ENCODE measurements at regions not wholly inside any gene's neighbourhood (a gene's known extent, or its start where the extent isn't known, plus 50 kb on each side); places are given as distances from the start of the nearest gene placed in this dataset.

DNA sequence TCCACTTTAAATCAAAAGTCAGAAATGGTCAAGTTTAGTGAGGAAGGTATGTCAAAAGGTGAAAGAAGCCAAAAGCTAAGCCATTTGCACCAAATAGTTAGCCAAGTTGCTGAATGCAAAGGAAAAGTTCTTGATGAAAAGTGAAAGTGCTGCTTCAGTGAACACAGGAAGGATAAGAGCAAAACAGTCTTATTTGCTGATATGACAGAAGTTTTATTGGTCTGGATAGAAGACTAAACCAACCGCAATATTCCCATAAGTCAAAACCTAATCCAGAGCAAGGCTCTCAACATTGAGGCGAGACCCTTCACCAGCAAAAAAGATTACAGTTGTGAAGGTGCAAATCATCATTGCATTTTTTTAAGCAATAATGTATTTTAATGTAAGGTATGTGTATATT lies 496.5 kb upstream of the LRATD1 start:
- no peak for TF ChIP-seq JUND (IDR thresholded peaks at IDR 0.05; ENCODE audit: low read depth)
- DNase-seq (ENCODE audit: low read depth in 1 of 2, low spot score in 1 of 2) = no peak
- in situ Hi-C loops (cut with HindIII; ENCODE audit: low pct_unique_long_range_greater_than_20kb, low sequenced_read_pairs) = no loop called here

DNA sequence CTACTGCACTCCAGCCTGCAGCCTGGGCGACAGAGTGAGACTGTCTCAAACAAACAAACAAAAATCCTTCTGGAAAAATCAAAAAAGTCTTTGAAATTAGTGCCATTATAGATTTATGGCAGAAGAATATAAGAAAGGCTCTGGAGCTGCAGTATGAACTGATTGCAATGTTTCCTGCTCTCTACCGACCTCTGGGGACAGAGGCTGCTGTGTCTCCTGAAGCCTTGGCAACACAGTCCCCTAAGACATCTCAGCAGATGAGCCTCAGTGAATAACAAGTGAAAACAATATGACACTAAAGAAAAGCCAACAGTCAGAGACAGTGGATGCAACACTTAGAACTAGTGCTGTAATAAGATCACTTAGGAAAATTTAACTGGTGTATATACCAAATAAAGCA lies 494.9 kb upstream of the LRATD1 start:
- in situ Hi-C loops (cut with HindIII; ENCODE audit: low pct_unique_long_range_greater_than_20kb, low sequenced_read_pairs) = no loop called here
- peak in 1 of 2 experiments; percentile 41 for DNase-seq (ENCODE audit: low read depth in 1 of 2, low spot score in 1 of 2)

DNA sequence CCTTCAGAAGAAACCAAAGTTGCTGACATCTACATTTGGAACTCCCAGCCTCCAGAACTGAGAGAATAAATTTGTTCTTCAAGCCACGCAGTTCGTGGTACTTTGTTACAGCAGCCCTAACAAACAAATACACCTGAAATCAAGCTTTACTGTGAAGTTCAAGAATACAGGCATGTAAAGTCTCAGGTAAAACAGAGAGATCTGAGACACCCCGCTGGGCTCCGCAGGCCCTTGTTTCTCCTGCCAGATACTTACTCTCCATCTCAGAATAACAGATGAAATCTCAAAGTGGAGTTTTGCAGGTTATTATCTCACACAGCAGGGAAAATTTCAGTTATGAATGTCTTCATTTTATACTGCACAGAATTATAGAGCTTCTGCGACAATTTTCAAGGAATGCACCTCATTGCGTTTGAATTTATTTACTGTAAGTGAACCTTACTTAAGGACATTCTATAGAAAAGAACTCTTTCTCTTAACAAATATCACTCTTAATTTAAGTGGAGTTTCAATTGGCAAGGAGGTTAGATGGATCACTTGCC lies 492.4 kb upstream of the LRATD1 start:
- no peak for TF ChIP-seq JUND (IDR thresholded peaks at IDR 0.05; ENCODE audit: low read depth)
- in situ Hi-C loops (cut with HindIII; ENCODE audit: low pct_unique_long_range_greater_than_20kb, low sequenced_read_pairs) = no loop called here
- DNase-seq (ENCODE audit: low read depth in 1 of 2, low spot score in 1 of 2) = no peak

More for the DNA sequence above, 494.9 kb upstream of the LRATD1 start:
- no peak for TF ChIP-seq JUND (IDR thresholded peaks at IDR 0.05; ENCODE audit: low read depth)

DNA sequence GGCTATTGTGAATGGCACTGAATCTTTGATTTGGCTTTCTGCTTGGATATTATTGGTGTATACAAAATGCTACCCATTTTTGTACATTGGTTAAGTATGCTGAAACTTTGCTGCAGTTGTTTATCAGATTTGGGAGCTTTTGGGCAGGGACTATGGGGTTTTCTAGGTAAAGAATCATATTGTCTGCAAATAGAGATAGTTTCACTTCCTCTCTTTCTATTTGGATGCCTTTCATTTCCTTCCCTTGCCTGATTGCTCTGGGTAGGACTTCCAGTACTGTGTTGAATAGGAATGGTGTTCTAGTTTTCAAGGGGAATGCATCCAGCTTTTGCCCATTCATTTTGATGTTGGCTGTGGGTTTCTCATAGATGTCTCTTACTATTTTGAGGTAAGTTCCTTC lies 489.1 kb upstream of the LRATD1 start:
- TF ChIP-seq JUND (IDR thresholded peaks at IDR 0.05; ENCODE audit: low read depth) = no peak
- in situ Hi-C loops (cut with HindIII; ENCODE audit: low pct_unique_long_range_greater_than_20kb, low sequenced_read_pairs) = no loop called here
- no peak for DNase-seq (ENCODE audit: low read depth in 1 of 2, low spot score in 1 of 2)

DNA sequence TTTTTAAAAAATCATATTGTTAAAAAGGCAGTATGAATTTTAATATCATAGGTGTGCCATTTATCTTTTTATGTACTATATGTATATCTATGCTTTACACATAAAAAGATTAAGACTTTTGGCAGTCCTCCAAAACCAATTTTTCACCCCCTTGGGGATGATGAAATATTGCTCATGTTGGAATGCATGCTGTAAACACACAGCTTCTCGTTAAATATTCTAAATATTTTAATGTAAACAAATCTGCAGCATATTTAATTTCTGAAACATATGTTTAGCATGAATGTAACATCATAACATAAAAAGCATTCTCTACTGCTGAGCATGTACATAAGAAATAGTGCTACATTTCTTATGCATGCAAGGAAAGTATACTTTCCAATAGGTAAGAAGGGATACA lies 484.3 kb upstream of the LRATD1 start:
- in situ Hi-C loops (cut with HindIII; ENCODE audit: low pct_unique_long_range_greater_than_20kb, low sequenced_read_pairs) = no loop called here
- TF ChIP-seq JUND (IDR thresholded peaks at IDR 0.05; ENCODE audit: low read depth) = no peak
- DNase-seq (ENCODE audit: low read depth in 1 of 2, low spot score in 1 of 2) = no peak

DNA sequence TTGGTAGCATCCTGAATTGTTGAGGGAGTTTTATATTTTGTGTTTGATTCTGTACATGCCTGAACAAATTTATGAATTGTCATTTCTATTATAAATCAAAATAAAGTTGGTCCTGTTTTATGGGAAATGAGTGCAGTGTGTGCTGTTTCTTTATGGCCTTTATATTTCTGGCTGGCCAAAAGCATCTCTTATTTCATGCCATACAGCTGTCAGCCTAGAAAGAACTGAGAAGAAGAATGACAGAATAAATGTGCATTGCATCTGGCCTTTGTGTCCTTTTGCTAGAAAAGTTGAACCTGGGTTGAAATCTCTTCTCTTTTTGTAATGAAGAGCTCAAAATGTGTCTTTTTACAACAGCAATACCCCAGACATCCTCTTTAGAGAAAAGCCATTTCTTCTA lies 474.7 kb upstream of the LRATD1 start:
- in situ Hi-C loops (cut with HindIII; ENCODE audit: low pct_unique_long_range_greater_than_20kb, low sequenced_read_pairs) = no loop called here
- DNase-seq (ENCODE audit: low read depth in 1 of 2, low spot score in 1 of 2) = no peak
- no peak for TF ChIP-seq JUND (IDR thresholded peaks at IDR 0.05; ENCODE audit: low read depth)

DNA sequence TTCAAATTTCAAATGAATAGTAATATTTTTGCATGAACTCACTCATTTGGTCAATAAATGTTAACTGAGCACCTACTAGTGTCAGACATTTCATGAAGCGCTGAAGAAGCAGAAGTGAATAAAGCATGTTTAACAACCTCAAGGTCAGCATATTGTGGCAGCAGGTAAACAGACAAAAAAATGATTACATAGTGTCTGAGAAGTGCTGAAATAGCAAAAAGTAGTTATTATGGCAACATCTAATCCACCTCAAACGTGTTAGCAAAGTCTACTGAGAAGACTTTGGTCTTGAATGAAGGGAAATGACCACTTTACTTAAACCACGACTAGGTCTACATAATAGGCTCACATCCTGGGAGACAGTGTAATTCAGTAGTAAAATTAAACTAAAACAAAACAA lies 452.2 kb upstream of the LRATD1 start:
- TF ChIP-seq JUND (IDR thresholded peaks at IDR 0.05; ENCODE audit: low read depth) = no peak
- in situ Hi-C loops (cut with HindIII; ENCODE audit: low pct_unique_long_range_greater_than_20kb, low sequenced_read_pairs) = no loop called here
- no peak for DNase-seq (ENCODE audit: low read depth in 1 of 2, low spot score in 1 of 2)

DNA sequence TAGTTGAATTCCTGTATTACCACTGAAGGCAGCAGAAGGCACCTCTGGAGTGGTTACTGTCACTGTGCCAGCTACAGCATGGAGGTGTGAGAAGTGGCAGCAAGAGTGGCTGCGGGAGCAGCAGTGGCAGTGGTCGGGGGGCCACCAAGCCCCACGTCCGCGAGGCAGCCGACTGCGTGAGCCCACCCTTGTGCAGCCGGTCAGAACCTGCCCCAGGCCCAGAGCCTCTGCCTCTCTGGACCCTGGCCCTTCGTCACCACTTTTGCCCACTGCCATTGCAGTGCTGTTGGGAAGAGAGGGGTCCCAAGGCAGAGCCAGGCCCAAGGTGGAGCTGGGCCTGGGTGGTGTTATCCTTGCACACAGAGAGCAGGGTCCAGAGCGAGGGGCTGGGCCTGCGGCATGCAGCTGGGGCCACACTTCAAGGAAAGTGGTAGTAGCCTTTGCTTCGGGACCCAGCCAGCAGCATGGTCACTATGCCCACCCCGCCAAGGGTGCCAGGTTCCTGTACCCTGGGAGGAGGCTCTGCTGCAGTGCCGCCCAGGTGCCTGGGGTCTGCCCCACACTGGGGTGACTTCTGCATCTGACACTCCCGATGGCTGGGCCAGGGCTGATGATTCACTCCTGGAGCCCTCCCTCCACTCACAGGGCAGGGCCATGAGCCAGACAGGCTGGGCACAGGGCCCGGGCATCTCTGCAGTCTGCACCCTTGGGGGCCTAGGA lies 450.1 kb upstream of the LRATD1 start:
- in situ Hi-C loops (cut with HindIII; ENCODE audit: low pct_unique_long_range_greater_than_20kb, low sequenced_read_pairs) = no loop called here
- DNase-seq (ENCODE audit: low read depth in 1 of 2, low spot score in 1 of 2) = no peak
- no peak for TF ChIP-seq JUND (IDR thresholded peaks at IDR 0.05; ENCODE audit: low read depth)

DNA sequence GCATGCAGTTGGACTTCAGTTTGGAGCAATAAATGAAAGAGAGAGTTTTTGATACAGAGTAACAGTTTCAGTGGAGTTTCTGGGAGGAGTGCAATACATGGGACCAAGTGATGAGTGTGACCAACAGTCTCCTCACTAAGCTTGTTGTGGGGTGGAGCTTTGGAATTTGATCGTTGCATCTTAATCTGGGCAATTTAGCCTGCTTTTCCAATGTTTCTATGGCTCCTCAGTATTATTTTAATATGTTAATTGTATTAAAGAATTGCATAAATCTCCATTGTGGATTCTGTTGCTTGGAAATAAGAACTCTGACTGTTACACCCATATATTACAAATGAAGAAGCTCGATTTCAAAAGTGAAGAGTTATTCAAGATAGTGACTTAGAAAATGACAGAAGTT lies 446.6 kb upstream of the LRATD1 start:
- DNase-seq (ENCODE audit: low read depth in 1 of 2, low spot score in 1 of 2) = no peak
- no peak for TF ChIP-seq JUND (IDR thresholded peaks at IDR 0.05; ENCODE audit: low read depth)
- in situ Hi-C loops (cut with HindIII; ENCODE audit: low pct_unique_long_range_greater_than_20kb, low sequenced_read_pairs) = no loop called here

DNA sequence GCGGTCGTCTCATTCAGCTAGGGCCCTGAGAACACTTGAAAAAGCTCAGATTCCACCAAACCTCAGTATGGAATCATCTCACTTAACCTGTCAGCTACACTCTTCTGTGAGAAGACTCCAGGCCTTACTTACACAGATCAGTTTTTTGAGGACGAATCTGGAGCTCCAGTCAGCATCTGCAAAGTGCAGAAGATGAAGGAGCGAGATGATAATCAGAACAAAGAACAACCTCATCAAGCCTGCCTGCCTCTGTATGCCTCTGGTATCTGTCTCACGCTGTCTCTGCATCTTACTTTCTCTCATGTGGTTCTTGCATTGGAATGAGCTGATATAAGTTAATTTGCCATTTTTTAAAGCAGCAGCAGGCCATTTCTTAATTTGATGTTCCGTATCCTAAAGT lies 444.1 kb upstream of the LRATD1 start:
- TF ChIP-seq JUND (IDR thresholded peaks at IDR 0.05; ENCODE audit: low read depth) = no peak
- in situ Hi-C loops (cut with HindIII; ENCODE audit: low pct_unique_long_range_greater_than_20kb, low sequenced_read_pairs) = no loop called here
- DNase-seq (ENCODE audit: low read depth in 1 of 2, low spot score in 1 of 2) = no peak

DNA sequence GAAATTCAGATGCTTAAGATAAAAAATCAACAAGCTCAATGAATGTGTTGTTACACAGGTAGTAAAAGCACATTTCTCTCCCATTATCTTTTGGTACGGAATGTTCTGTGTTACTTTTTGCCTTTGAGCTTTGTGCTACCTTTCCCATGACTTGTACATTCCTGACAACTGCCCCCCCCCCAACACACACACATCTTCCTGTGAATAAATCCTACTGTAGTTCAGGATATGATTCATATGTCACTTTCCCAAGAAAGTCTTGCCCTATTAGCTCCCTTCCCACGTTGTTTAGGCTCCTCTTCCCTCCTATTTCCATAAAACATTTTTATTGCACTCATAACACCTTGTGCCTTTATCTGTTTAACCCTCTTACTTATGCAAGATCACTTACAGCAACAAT lies 442.6 kb upstream of the LRATD1 start:
- in situ Hi-C loops (cut with HindIII; ENCODE audit: low pct_unique_long_range_greater_than_20kb, low sequenced_read_pairs) = no loop called here
- no peak for TF ChIP-seq JUND (IDR thresholded peaks at IDR 0.05; ENCODE audit: low read depth)
- peak in 1 of 2 experiments; percentile 24 for DNase-seq (ENCODE audit: low read depth in 1 of 2, low spot score in 1 of 2)

DNA sequence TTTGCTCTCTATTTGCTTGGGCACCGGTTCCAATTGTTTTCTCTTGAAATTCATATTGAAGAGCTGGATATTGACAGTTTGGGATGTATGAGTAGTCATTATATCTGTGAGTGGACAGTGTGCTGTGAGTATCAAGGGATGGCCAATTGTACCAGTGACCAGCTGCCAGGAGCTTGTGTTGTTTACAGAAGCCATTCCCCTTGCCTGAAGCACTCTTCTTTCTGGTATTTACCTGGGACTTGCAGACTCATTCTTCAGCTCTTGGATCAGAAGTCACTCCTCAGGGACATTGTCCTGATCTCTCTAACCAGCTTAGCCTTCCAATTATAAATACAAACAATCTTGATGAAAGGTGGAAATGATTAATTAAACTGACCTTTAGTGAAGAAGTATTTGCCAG lies 438.3 kb upstream of the LRATD1 start:
- peak in 1 of 2 experiments; percentile 60 for DNase-seq (ENCODE audit: low read depth in 1 of 2, low spot score in 1 of 2)
- in situ Hi-C loops (cut with HindIII; ENCODE audit: low pct_unique_long_range_greater_than_20kb, low sequenced_read_pairs) = no loop called here
- no peak for TF ChIP-seq JUND (IDR thresholded peaks at IDR 0.05; ENCODE audit: low read depth)

DNA sequence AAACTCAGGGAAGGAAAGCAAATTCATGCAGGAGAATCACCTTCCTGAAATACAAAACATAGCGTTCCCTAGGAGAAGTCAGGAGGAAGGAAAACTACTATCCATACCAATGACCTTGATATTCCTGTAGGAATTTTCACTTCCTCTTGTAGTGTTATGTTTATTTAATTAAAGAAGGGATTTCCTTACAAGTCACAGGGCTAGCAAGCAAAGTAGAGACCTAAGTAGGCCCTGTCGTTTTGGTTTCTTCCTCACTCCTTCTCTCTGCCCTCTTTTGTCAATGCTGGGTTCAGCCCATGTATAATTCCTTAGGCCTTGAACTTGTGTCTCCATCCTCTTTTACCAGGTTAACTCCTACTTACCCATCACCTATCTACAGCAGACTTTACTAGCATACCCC lies 435.2 kb upstream of the LRATD1 start:
- DNase-seq (ENCODE audit: low read depth in 1 of 2, low spot score in 1 of 2) = no peak
- TF ChIP-seq JUND (IDR thresholded peaks at IDR 0.05; ENCODE audit: low read depth) = no peak
- in situ Hi-C loops (cut with HindIII; ENCODE audit: low pct_unique_long_range_greater_than_20kb, low sequenced_read_pairs) = no loop called here

DNA sequence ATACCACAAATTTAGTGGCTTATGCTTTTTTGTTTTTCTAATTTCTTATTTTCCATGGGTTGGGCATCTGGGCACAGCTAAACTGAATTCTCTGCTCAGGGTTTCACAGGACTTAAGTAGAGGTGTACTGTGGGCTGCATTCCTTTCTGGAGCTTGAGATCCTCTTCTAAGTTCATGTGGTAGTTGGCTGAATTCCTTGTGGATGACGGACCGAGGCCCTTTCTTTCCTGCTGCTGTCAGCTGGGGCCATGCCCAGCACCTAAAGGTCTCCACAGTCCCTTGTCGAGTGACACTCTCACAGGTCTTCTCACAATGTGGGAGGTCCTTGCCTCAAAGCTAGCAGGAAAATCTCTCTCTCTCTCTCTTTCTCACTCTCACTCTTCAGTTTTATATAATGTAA lies 433.5 kb upstream of the LRATD1 start:
- in situ Hi-C loops (cut with HindIII; ENCODE audit: low pct_unique_long_range_greater_than_20kb, low sequenced_read_pairs) = no loop called here
- peak in 1 of 2 experiments; percentile 2 for DNase-seq (ENCODE audit: low read depth in 1 of 2, low spot score in 1 of 2)
- no peak for TF ChIP-seq JUND (IDR thresholded peaks at IDR 0.05; ENCODE audit: low read depth)
